NCI-H2107 treated with DMSO at 0.1 percent for 48 hours (cell line): ENCODE measurements at regions not wholly inside any gene's neighbourhood (a gene's known extent, or its start where the extent isn't known, plus 50 kb on each side); places are given as distances from the start of the nearest gene placed in this dataset.

ENCODE experiments used
- DNase-seq: peaks from one replicate; lab custom pipeline; 2025; ENCODE audit not compliant: unreplicated experiment; lab: John Stamatoyannopoulos, UW

GRCh38 chr15:93180128-93180527 lies 91.1 kb upstream of the RGMA start:
- DNase-seq = no peak

DNA sequence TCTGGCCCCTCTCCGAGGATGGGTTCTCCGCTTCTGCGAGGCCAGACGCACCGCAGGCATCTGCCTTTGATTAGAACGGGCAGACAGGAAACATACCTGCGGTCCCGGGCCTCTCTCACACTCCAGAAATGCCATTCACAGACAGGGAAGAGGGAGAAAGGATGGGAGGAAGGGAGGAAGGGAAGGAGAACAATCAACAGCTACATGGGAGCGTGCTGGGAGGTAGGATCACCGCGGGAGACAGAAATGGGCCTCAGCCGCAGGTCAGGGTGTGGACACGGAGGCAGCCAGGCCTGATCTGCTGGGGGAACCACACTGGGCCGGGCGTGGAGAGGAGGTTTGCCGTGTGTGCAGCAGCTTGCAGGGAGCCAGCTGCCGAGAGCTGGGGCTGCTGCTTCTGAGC lies 90.7 kb upstream of the RGMA start:
- no peak for DNase-seq

DNA sequence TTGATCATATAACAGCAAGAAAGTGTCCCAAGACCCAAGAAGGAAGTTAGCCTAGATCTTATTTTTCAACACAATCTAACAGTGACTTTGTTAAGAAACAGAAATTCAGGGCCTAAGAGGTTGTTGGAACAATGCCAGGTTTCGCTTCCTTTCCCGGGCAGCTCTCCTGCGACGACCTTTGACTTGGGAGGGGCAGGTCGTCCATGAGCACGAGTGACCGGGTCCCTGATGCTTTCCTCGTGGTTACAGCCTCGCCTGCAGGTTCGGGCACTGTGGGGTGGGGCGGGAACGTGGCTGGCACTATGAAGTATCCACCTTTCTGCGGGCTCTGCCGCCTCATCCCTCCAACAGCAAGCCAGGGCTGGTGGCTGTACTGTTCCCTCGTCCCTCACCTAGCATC lies 90.1 kb upstream of the RGMA start:
- no peak for DNase-seq

DNA sequence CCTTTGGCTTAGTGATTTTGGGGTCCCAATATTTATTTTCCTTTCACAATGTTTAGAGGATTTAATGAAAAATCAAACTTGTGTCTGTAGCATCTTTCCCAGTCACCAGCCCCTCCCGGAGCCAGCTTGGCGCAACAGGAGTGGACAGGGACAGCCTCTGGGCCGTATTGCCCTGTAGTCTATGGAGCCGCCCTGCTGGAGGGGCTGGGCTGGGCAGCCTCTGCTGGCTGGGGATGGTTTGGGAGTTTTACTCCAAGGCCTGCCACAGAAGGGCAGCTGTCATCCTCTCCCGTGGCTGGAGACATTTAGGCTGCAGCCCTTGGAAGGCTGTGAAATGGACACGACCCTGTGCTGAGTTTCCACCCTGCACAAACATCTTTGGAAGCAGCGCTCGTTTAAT lies 89.4 kb upstream of the RGMA start:
- DNase-seq = no peak

DNA sequence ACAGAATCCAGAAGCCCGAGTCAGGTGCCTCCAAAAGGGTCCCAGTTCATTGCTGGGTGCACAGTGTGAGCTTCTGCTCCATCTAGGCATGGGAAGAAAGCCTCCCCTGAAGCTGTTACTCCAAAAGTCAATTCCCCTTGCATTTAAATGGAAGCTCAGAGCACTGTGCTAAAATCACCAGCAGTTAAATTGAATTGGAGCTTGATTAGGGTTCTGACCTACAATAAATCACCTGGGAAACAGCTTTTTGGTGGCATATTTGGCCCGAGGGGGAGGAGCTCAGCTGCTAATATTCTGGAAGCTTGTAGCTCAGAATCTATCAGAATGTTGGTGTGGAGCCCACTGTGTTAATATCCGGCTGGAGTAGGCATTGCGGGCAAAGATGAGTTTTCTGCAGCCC lies 87.1 kb upstream of the RGMA start:
- no peak for DNase-seq

- no peak for DNase-seq
Observed at GRCh38 chr15:93174836-93175235, 85.8 kb upstream of the RGMA start.

- DNase-seq = no peak
Observed at GRCh38 chr15:93173369-93173768, 84.4 kb upstream of the RGMA start.

DNA sequence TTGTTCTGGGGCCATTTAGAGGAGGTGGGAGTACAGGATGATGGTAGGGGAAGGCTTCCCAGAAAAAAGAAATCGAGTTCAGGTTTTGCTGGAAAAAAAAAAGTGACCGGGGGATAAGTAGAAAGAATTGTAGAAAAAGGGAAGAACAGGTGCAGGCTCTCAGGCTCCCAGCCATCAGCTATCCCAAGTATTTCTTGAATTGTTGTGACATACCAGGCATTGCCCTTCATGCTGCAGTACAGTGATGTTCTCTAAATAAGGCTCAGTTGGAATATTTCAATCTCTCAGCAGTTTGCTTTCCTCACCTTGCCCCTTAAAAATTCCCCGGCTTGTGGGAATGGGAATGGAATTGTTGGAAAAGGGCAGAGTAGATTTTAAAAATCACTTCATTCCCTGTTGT lies 82.5 kb upstream of the RGMA start:
- no peak for DNase-seq

DNA sequence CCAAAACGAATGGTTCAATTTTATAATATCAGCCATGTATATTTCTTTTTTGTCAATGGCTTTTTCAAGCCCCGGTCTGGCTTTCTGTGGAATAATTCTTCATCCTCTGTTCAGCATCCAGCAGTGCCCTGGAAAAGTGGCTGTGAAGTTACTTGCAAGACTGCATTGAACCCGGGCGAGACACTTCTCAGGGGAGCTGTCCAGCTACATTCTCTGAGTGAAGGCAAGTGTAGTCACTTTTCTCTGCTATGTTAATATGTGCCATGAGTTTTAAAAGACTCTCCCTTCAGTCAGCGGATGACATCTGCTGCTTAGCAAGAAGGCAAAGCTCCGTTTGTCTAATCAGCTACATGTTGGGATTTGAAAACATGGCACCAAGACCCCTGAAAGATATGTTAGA lies 81.3 kb upstream of the RGMA start:
- no peak for DNase-seq

GRCh38 chr15:93168910-93169309 lies 79.9 kb upstream of the RGMA start:
- no peak for DNase-seq

DNA sequence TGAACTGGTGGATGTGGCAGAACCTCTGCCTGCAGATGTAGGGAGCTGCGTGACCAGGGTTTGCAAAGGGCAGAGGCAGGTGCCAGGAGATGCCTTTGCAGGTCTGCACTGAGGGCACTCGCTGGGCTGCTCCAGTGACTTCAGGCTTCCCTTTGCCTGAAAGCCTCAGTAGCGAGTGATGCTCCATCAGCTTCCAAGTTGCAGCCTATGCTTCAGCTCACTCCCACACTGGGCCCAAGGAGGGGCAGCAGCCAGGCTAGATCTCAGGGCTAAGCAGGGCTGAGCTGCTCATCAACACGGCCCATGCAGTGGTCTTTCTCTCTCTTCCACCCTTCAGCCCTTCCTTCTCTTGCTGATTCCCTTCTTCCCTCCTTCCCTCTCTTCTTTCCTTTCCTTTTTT lies 78.3 kb upstream of the RGMA start:
- DNase-seq = no peak

- DNase-seq = no peak
Observed at GRCh38 chr15:93166675-93167074, 77.7 kb upstream of the RGMA start.

- no peak for DNase-seq
Observed at GRCh38 chr15:93165734-93166470, 76.9 kb upstream of the RGMA start.

- DNase-seq = no peak
Observed at GRCh38 chr15:93164409-93164808, 75.4 kb upstream of the RGMA start.

- DNase-seq = no peak
Observed at GRCh38 chr15:93162560-93162959, 73.5 kb upstream of the RGMA start.

GRCh38 chr15:93159930-93160329 lies 70.9 kb upstream of the RGMA start:
- DNase-seq = no peak

- DNase-seq = no peak
Observed at GRCh38 chr15:93158097-93158900, 69.3 kb upstream of the RGMA start.

GRCh38 chr15:93154666-93155065 lies 65.7 kb upstream of the RGMA start:
- DNase-seq = no peak

- no peak for DNase-seq
Observed at GRCh38 chr15:93152951-93153350, 63.9 kb upstream of the RGMA start.

- no peak for DNase-seq
Observed at GRCh38 chr15:93152360-93152759, 63.3 kb upstream of the RGMA start.

GRCh38 chr15:93150910-93151881 lies 62.2 kb upstream of the RGMA start:
- no peak for DNase-seq
